ENCODE measurements at regions not wholly inside any gene's neighbourhood (a gene's known extent, or its start where the extent isn't known, plus 50 kb on each side); places are given as distances from the start of the nearest gene placed in this dataset.
"Not testable (repeated sequence)": the region's sequence is repeated elsewhere in the genome, so short reads cannot be mapped to it uniquely, and the experiment has no call there.

GRCh38 chr15:81888748-81889484, 156.9 kb downstream of the MEX3B start:
- H3K4me1 Mint-ChIP-seq (ENCODE audit: low read depth) = no peaks in the 10 kb centered on the region

GRCh38 chr15:81887912-81888311, 157.9 kb downstream of the MEX3B start:
- H3K36me3 Mint-ChIP-seq (ENCODE audit: low read depth) = no peaks in the 10 kb centered on the region
- DNase-seq (ENCODE audit: low spot score) = no peak
- H3K27ac Mint-ChIP-seq = no peak overlapping the region
- intact Hi-C loops (cut with micrococcal nuclease) = no loop called here
- H3K4me3 Mint-ChIP-seq (ENCODE audit: low read depth) = no peak overlapping the region
- H3K4me1 Mint-ChIP-seq (ENCODE audit: low read depth) = no peaks in the 10 kb centered on the region
- no peaks in the 10 kb centered on the region for H3K9me3 Mint-ChIP-seq
- H3K27me3 Mint-ChIP-seq (ENCODE audit: low read depth) = peaks cover 2% of the 10 kb centered on the region

More at GRCh38 chr15:81888748-81889484, 156.9 kb downstream of the MEX3B start:
- Mint-ChIP-seq H3K9me3 (no peaks in the 10 kb centered on the region), H3K27me3 (ENCODE audit: low read depth) (peaks cover 2% of the 10 kb centered on the region), H3K36me3 (ENCODE audit: low read depth) (no peaks in the 10 kb centered on the region), H3K27ac (no peak overlapping the region), H3K4me3 (ENCODE audit: low read depth) (no peak overlapping the region)
- intact Hi-C loops (cut with micrococcal nuclease) = no loop called here
- DNase-seq (ENCODE audit: low spot score) = no peak

GRCh38 chr15:81887188-81887587, 158.6 kb downstream of the MEX3B start:
- H3K9me3 Mint-ChIP-seq; intact Hi-C loops (cut with micrococcal nuclease); DNase-seq (ENCODE audit: low spot score); H3K27me3 Mint-ChIP-seq (ENCODE audit: low read depth); H3K4me3 Mint-ChIP-seq (ENCODE audit: low read depth); H3K4me1 Mint-ChIP-seq (ENCODE audit: low read depth); H3K27ac Mint-ChIP-seq; H3K36me3 Mint-ChIP-seq (ENCODE audit: low read depth): not testable (repeated sequence)

GRCh38 chr15:81886591-81886990, 159.2 kb downstream of the MEX3B start:
- Mint-ChIP-seq H3K4me1 (ENCODE audit: low read depth) (no peaks in the 10 kb centered on the region), H3K9me3 (no peaks in the 10 kb centered on the region), H3K4me3 (ENCODE audit: low read depth) (no peak overlapping the region), H3K27me3 (ENCODE audit: low read depth) (no peaks in the 10 kb centered on the region), H3K36me3 (ENCODE audit: low read depth) (no peaks in the 10 kb centered on the region), H3K27ac (no peak overlapping the region)
- intact Hi-C loops (cut with micrococcal nuclease) = no loop called here
- no peak for DNase-seq (ENCODE audit: low spot score)

GRCh38 chr15:81886080-81886479, 159.7 kb downstream of the MEX3B start:
- Mint-ChIP-seq H3K4me3 (ENCODE audit: low read depth) (no peak overlapping the region), H3K9me3 (no peaks in the 10 kb centered on the region), H3K27me3 (ENCODE audit: low read depth) (no peaks in the 10 kb centered on the region), H3K36me3 (ENCODE audit: low read depth) (no peaks in the 10 kb centered on the region), H3K4me1 (ENCODE audit: low read depth) (no peaks in the 10 kb centered on the region), H3K27ac (no peak overlapping the region)
- DNase-seq (ENCODE audit: low spot score) = no peak
- intact Hi-C loops (cut with micrococcal nuclease) = no loop called here

- H3K36me3 Mint-ChIP-seq (ENCODE audit: low read depth) = no peaks in the 10 kb centered on the region
- no peaks in the 10 kb centered on the region for H3K4me1 Mint-ChIP-seq (ENCODE audit: low read depth)
- no peaks in the 10 kb centered on the region for H3K27me3 Mint-ChIP-seq (ENCODE audit: low read depth)
- no peak overlapping the region for H3K27ac Mint-ChIP-seq
- no peak for DNase-seq (ENCODE audit: low spot score)
- intact Hi-C loops (cut with micrococcal nuclease) = no loop called here
- H3K4me3 Mint-ChIP-seq (ENCODE audit: low read depth) = no peak overlapping the region
- no peaks in the 10 kb centered on the region for H3K9me3 Mint-ChIP-seq
These were observed 160.7 kb downstream of the MEX3B start for GRCh38 chr15:81885135-81885534.

- H3K36me3 Mint-ChIP-seq (ENCODE audit: low read depth) = no peaks in the 10 kb centered on the region
- no peak overlapping the region for H3K4me3 Mint-ChIP-seq (ENCODE audit: low read depth)
- no peaks in the 10 kb centered on the region for H3K4me1 Mint-ChIP-seq (ENCODE audit: low read depth)
- no peak for DNase-seq (ENCODE audit: low spot score)
- H3K27me3 Mint-ChIP-seq (ENCODE audit: low read depth) = no peaks in the 10 kb centered on the region
- intact Hi-C loops (cut with micrococcal nuclease) = no loop called here
- no peaks in the 10 kb centered on the region for H3K9me3 Mint-ChIP-seq
- H3K27ac Mint-ChIP-seq = no peak overlapping the region
These were observed 163.3 kb downstream of the MEX3B start for GRCh38 chr15:81882504-81882903.

- intact Hi-C loops (cut with micrococcal nuclease) = no loop called here
- Mint-ChIP-seq H3K9me3 (no peaks in the 10 kb centered on the region), H3K27ac (no peak overlapping the region), H3K4me3 (ENCODE audit: low read depth) (no peak overlapping the region), H3K4me1 (ENCODE audit: low read depth) (no peaks in the 10 kb centered on the region), H3K36me3 (ENCODE audit: low read depth) (no peaks in the 10 kb centered on the region), H3K27me3 (ENCODE audit: low read depth) (no peaks in the 10 kb centered on the region)
- DNase-seq (ENCODE audit: low spot score) = no peak
These were observed 165.0 kb downstream of the MEX3B start for GRCh38 chr15:81880833-81881232.

- Mint-ChIP-seq H3K4me3 (ENCODE audit: low read depth) (no peak overlapping the region), H3K9me3 (no peaks in the 10 kb centered on the region), H3K27ac (no peak overlapping the region), H3K27me3 (ENCODE audit: low read depth) (no peaks in the 10 kb centered on the region), H3K36me3 (ENCODE audit: low read depth) (no peaks in the 10 kb centered on the region), H3K4me1 (ENCODE audit: low read depth) (no peaks in the 10 kb centered on the region)
- intact Hi-C loops (cut with micrococcal nuclease) = no loop called here
- DNase-seq (ENCODE audit: low spot score) = no peak
These were observed 165.5 kb downstream of the MEX3B start for GRCh38 chr15:81880314-81880713.

GRCh38 chr15:81875717-81876116, 170.1 kb downstream of the MEX3B start:
- H3K36me3 Mint-ChIP-seq (ENCODE audit: low read depth); DNase-seq (ENCODE audit: low spot score); intact Hi-C loops (cut with micrococcal nuclease); H3K9me3 Mint-ChIP-seq; H3K27me3 Mint-ChIP-seq (ENCODE audit: low read depth); H3K4me3 Mint-ChIP-seq (ENCODE audit: low read depth); H3K27ac Mint-ChIP-seq; H3K4me1 Mint-ChIP-seq (ENCODE audit: low read depth): not testable (repeated sequence)

GRCh38 chr15:81870746-81871106, 175.1 kb downstream of the MEX3B start:
- H3K4me1 Mint-ChIP-seq (ENCODE audit: low read depth); H3K9me3 Mint-ChIP-seq; H3K36me3 Mint-ChIP-seq (ENCODE audit: low read depth); H3K27me3 Mint-ChIP-seq (ENCODE audit: low read depth); H3K27ac Mint-ChIP-seq; intact Hi-C loops (cut with micrococcal nuclease); H3K4me3 Mint-ChIP-seq (ENCODE audit: low read depth); DNase-seq (ENCODE audit: low spot score): not testable (repeated sequence)

- H3K4me3 Mint-ChIP-seq (ENCODE audit: low read depth); H3K27ac Mint-ChIP-seq; DNase-seq (ENCODE audit: low spot score); H3K36me3 Mint-ChIP-seq (ENCODE audit: low read depth); H3K4me1 Mint-ChIP-seq (ENCODE audit: low read depth); intact Hi-C loops (cut with micrococcal nuclease); H3K27me3 Mint-ChIP-seq (ENCODE audit: low read depth); H3K9me3 Mint-ChIP-seq: not testable (repeated sequence)
These were observed 175.6 kb downstream of the MEX3B start for GRCh38 chr15:81870062-81870745.

GRCh38 chr15:81869161-81869954, 176.5 kb downstream of the MEX3B start:
- Mint-ChIP-seq H3K4me3 (ENCODE audit: low read depth) (no peak overlapping the region), H3K27me3 (ENCODE audit: low read depth) (no peaks in the 10 kb centered on the region), H3K4me1 (ENCODE audit: low read depth) (no peaks in the 10 kb centered on the region), H3K27ac (no peak overlapping the region), H3K36me3 (ENCODE audit: low read depth) (no peaks in the 10 kb centered on the region), H3K9me3 (no peaks in the 10 kb centered on the region)
- intact Hi-C loops (cut with micrococcal nuclease) = no loop called here
- no peak for DNase-seq (ENCODE audit: low spot score)

Measured in activated T-helper 2 cell treated with anti-CD3 and anti-CD28 coated beads, Interferon-gamma antibody, Interleukin-2, Interleukin-4, amounts not matched to agents 10 μg/mL and 5 μg/mL and 100 μg/mL, durations not matched to agents 14 hours and 24 hours and 36 hours (primary cell).